Astrocyte (in vitro differentiated cells and primary cell): ENCODE measurements at regions not wholly inside any gene's neighbourhood (a gene's known extent, or its start where the extent isn't known, plus 50 kb on each side); places are given as distances from the start of the nearest gene placed in this dataset.

ENCODE experiments used
- DNase-seq: peaks from one replicate; pipeline ENCODE4 v3.0.0-alpha.2; 2010; ENCODE audit warnings: low read depth
- FAIRE-seq: peaks from 2 replicates; lab custom pipeline; 2011; peaks lifted over from hg19 to GRCh38; lab: Jason Lieb, UNC
- H2AFZ ChIP-seq: 2 replicates; pipeline ENCODE4 v1.6.0; 2012; ENCODE audit warnings: low read depth, low read length, inconsistent platforms
- H3K27ac ChIP-seq: 2 replicates; pipeline ENCODE4 v1.5.1; 2011; ENCODE audit warnings: low read depth, low read length, inconsistent platforms
- H3K27me3 ChIP-seq: 2 replicates; pipeline ENCODE4 v1.6.0; 2011; ENCODE audit warnings: low read length, inconsistent platforms; ENCODE audit not compliant: insufficient read depth
- H3K36me3 ChIP-seq: 2 replicates; pipeline ENCODE4 v1.5.1; 2011; ENCODE audit warnings: low read length, inconsistent platforms; ENCODE audit not compliant: insufficient read depth
- H3K4me1 ChIP-seq: 2 replicates; pipeline ENCODE4 v1.5.1; 2011; ENCODE audit warnings: low read length, inconsistent platforms; ENCODE audit not compliant: insufficient read depth
- H3K4me2 ChIP-seq: 2 replicates; pipeline ENCODE4 v1.6.0; 2012; ENCODE audit warnings: low read length, inconsistent platforms
- H3K4me3 ChIP-seq: 2 replicates; pipeline ENCODE4 v1.5.1; 2011; ENCODE audit warnings: low read depth, mild to moderate bottlenecking, low read length, inconsistent platforms; ENCODE audit not compliant: insufficient read depth
- H3K79me2 ChIP-seq: 2 replicates; pipeline ENCODE4 v1.6.0; 2012; ENCODE audit warnings: mild to moderate bottlenecking, low read length, inconsistent platforms; ENCODE audit not compliant: insufficient read depth
- H3K9ac ChIP-seq: 2 replicates; pipeline ENCODE4 v1.6.0; 2012; ENCODE audit warnings: mild to moderate bottlenecking, low read length, inconsistent platforms
- H3K9me3 ChIP-seq: 2 replicates; pipeline ENCODE4 v1.5.1; 2012; ENCODE audit warnings: low read depth, mild to moderate bottlenecking, low read length, inconsistent platforms; ENCODE audit not compliant: insufficient read depth
- H4K20me1 ChIP-seq: 2 replicates; pipeline ENCODE4 v1.6.0; 2012; ENCODE audit warnings: low read length, inconsistent platforms; ENCODE audit not compliant: insufficient read depth
- H3K27ac Mint-ChIP-seq: one replicate; pipeline ENCODE4 v1.8.0; 2021; ENCODE audit warnings: mild to moderate bottlenecking, mixed read lengths; ENCODE audit not compliant: unreplicated experiment
- H3K27me3 Mint-ChIP-seq: one replicate; pipeline ENCODE4 v1.8.0; 2021; ENCODE audit warnings: low read depth, mixed read lengths; ENCODE audit not compliant: unreplicated experiment
- H3K36me3 Mint-ChIP-seq: one replicate; pipeline ENCODE4 v1.8.0; 2021; ENCODE audit warnings: low read depth, mixed read lengths; ENCODE audit not compliant: unreplicated experiment
- H3K4me1 Mint-ChIP-seq: one replicate; pipeline ENCODE4 v1.8.0; 2021; ENCODE audit warnings: low read depth, mixed read lengths; ENCODE audit not compliant: unreplicated experiment
- H3K4me3 Mint-ChIP-seq: one replicate; pipeline ENCODE4 v1.8.0; 2021; ENCODE audit warnings: mild to moderate bottlenecking, moderate library complexity, mixed read lengths; ENCODE audit not compliant: unreplicated experiment
- H3K9me3 Mint-ChIP-seq: one replicate; pipeline ENCODE4 v1.8.0; 2021; ENCODE audit warnings: mild to moderate bottlenecking, mixed read lengths; ENCODE audit not compliant: unreplicated experiment
- CTCF ChIP-seq: IDR thresholded peaks from 2 replicates; pipeline ENCODE4 v1.5.1; 2011; ENCODE audit warnings: low read depth, mild to moderate bottlenecking, inconsistent platforms, low read length, moderate library complexity; ENCODE audit not compliant: insufficient read depth
- EZH2 ChIP-seq: IDR thresholded peaks from 2 replicates; pipeline ENCODE4 v1.6.1; 2012; ENCODE audit warnings: mild to moderate bottlenecking, low read length, inconsistent platforms; ENCODE audit not compliant: insufficient read depth

- Mint-ChIP-seq H3K27me3 (peaks cover 9% of the 10 kb centered on the region), H3K4me3 (no peak overlapping the region), H3K9me3 (no peaks in the 10 kb centered on the region), H3K27ac (peak overlapping the region; percentile 56), H3K4me1 (peaks cover 14% of the 10 kb centered on the region), H3K36me3 (no peaks in the 10 kb centered on the region)
- no peak for FAIRE-seq
- no peak overlapping the region for H2AFZ ChIP-seq
- H3K4me3 ChIP-seq: no peak overlapping the region
- H3K4me2 ChIP-seq: no peak overlapping the region
- H4K20me1 ChIP-seq: no peaks in the 10 kb centered on the region
- no peak overlapping the region for H3K27ac ChIP-seq
- TF ChIP-seq EZH2 (no peak), CTCF (no peak)
- DNase-seq: no peak
- H3K9ac ChIP-seq: no peak overlapping the region
- H3K36me3 ChIP-seq: no peaks in the 10 kb centered on the region
- no peaks in the 10 kb centered on the region for H3K4me1 ChIP-seq
- H3K9me3 ChIP-seq: no peaks in the 10 kb centered on the region
- H3K79me2 ChIP-seq: no peaks in the 10 kb centered on the region
- no peaks in the 10 kb centered on the region for H3K27me3 ChIP-seq
These were observed 74.7 kb upstream of the SPIN1 start for GRCh38 chr9:88313364-88314220.

GRCh38 chr9:88312517-88313103 lies 75.6 kb upstream of the SPIN1 start:
- no peak overlapping the region for H3K4me3 Mint-ChIP-seq
- TF ChIP-seq CTCF: no peak
- TF ChIP-seq EZH2: no peak
- Histone ChIP-seq H3K27ac (no peak overlapping the region), H3K4me2 (no peak overlapping the region), H3K9me3 (no peaks in the 10 kb centered on the region), H3K4me1 (no peaks in the 10 kb centered on the region), H3K36me3 (no peaks in the 10 kb centered on the region), H3K27me3 (no peaks in the 10 kb centered on the region), H3K4me3 (no peak overlapping the region), H2AFZ (no peak overlapping the region), H4K20me1 (no peaks in the 10 kb centered on the region), H3K9ac (no peak overlapping the region), H3K79me2 (no peaks in the 10 kb centered on the region)
- no peaks in the 10 kb centered on the region for H3K36me3 Mint-ChIP-seq
- FAIRE-seq (no peak), DNase-seq (no peak)
- H3K27ac Mint-ChIP-seq: no peak overlapping the region
- peaks cover 15% of the 10 kb centered on the region for H3K4me1 Mint-ChIP-seq
- no peaks in the 10 kb centered on the region for H3K9me3 Mint-ChIP-seq
- H3K27me3 Mint-ChIP-seq: peaks cover 12% of the 10 kb centered on the region

- no peak overlapping the region for H3K27ac Mint-ChIP-seq
- no peak for FAIRE-seq
- peaks cover 12% of the 10 kb centered on the region for H3K27me3 Mint-ChIP-seq
- Histone ChIP-seq H3K4me1 (no peaks in the 10 kb centered on the region), H4K20me1 (no peaks in the 10 kb centered on the region), H3K79me2 (no peaks in the 10 kb centered on the region), H3K4me2 (no peak overlapping the region), H3K4me3 (no peak overlapping the region), H3K27ac (no peak overlapping the region), H3K36me3 (no peaks in the 10 kb centered on the region), H3K9ac (no peak overlapping the region), H3K27me3 (no peaks in the 10 kb centered on the region), H2AFZ (no peak overlapping the region), H3K9me3 (no peaks in the 10 kb centered on the region)
- H3K9me3 Mint-ChIP-seq: no peaks in the 10 kb centered on the region
- no peak overlapping the region for H3K4me3 Mint-ChIP-seq
- H3K4me1 Mint-ChIP-seq: peaks cover 15% of the 10 kb centered on the region
- H3K36me3 Mint-ChIP-seq: no peaks in the 10 kb centered on the region
- TF ChIP-seq CTCF (no peak), EZH2 (no peak)
- no peak for DNase-seq
These were observed 76.2 kb upstream of the SPIN1 start for GRCh38 chr9:88312045-88312444.
